ENCODE measurements at regions not wholly inside any gene's neighbourhood (a gene's known extent, or its start where the extent isn't known, plus 50 kb on each side); places are given as distances from the start of the nearest gene placed in this dataset.

DNA sequence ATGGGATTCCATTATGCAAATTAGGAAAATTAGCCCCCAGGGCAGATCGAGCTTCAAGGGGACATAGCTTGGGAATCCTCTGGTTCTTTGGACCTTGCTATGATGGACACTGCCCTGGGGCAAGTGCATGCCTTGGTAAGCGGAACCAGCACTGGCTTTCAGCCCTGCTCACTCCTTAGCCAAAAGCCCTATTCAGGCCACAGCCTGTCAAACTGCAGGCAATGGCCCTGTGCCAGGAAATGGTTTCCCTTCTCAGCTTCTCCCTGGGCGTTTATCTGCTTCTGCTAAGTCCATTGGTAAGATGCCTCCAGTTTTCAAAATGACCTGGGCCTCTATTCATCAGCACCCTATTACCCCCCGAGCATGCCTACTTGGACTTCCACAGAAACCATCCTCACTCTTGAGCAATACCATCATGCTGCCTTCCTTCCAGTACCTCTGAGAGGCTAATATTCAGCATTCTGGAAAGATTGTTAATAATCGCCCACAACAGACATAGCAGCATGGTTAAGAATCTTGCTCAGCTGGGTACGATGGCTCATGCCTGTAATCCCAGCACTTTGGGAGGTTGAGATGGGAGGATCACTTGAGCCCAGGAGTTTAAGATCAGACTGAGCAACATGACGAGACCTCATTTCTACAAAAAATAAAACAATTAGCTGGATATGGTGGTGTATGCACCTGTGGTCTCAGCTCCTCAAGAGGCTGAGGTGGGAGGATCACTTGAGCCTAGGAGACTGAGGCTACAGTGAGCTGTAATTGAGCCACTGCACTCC is 918.6 kb upstream of the AUTS2 start:
- H3K4me1 ChIP-seq: peaks cover 0 to 21% (median 0%) of the 10 kb centered on the region in 3 donors
- intact Hi-C loops (cut with DNase I): no loop called here
- no peak for DNase-seq
- TF ChIP-seq, protein P1, sequence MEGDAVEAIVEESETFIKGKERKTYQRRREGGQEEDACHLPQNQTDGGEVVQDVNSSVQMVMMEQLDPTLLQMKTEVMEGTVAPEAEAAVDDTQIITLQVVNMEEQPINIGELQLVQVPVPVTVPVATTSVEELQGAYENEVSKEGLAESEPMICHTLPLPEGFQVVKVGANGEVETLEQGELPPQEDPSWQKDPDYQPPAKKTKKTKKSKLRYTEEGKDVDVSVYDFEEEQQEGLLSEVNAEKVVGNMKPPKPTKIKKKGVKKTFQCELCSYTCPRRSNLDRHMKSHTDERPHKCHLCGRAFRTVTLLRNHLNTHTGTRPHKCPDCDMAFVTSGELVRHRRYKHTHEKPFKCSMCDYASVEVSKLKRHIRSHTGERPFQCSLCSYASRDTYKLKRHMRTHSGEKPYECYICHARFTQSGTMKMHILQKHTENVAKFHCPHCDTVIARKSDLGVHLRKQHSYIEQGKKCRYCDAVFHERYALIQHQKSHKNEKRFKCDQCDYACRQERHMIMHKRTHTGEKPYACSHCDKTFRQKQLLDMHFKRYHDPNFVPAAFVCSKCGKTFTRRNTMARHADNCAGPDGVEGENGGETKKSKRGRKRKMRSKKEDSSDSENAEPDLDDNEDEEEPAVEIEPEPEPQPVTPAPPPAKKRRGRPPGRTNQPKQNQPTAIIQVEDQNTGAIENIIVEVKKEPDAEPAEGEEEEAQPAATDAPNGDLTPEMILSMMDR (IDR thresholded peaks at IDR 0.05): no peak
- TF ChIP-seq POLR2A (IDR thresholded peaks at IDR 0.05): no peak
- H3K27me3 ChIP-seq: peaks cover 0 to 92% (median 0%) of the 10 kb centered on the region in 4 donors
- 19 to 58% methylated on average over 6 to 7 of the region's 7 CpGs for WGBS, 2 donors
- no peak overlapping the region for H3K27ac ChIP-seq
- H3K9me3 ChIP-seq: peaks cover 0 to 20% (median 3%) of the 10 kb centered on the region in 3 donors
- no peak overlapping the region for H3K4me3 ChIP-seq
- no peaks in the 10 kb centered on the region for H3K36me3 ChIP-seq

DNA sequence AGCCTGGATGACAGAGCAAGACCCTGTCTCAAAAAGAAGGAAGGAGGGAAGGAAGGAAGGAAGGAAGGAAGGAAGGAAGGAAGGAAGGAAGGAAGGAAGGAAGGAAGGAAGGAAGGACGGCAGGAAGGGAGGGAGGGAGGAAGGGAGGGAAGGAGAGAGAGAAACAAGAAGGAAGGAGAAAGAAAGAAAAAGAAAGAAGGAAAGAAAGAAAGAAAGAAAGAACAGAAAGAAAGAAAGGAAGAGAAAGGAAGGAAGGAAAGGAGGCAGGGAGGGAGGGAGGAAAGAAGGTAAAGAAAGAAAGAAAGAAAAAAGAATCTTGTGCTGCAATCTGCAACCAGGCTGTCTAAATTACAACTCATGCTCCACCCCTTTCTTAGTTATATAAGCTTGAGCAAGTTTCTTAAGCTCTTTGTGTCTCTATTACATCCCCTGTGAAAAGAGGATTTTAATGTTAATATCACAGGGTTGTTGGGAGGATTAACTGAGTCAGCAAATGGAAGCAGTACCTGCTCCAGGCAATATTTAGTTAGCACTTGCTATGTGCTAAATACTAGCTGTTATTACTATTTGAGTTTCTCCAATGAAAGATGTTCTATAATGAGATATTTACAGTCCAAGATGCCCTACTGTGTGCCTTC is 917.9 kb upstream of the AUTS2 start:
- TF ChIP-seq, protein P1 (IDR thresholded peaks at IDR 0.05): no peak
- H3K4me3 ChIP-seq: no peak overlapping the region
- peaks cover 0 to 13% (median 5%) of the 10 kb centered on the region in 3 donors for H3K9me3 ChIP-seq
- no peak for DNase-seq
- intact Hi-C loops (cut with DNase I): no loop called here
- 33 to 57% methylated on average over 1 of the region's 1 CpG for WGBS, 2 donors
- peaks cover 0 to 21% (median 0%) of the 10 kb centered on the region in 3 donors for H3K4me1 ChIP-seq
- H3K27me3 ChIP-seq: peaks cover 0 to 92% (median 0%) of the 10 kb centered on the region in 4 donors
- H3K27ac ChIP-seq: no peak overlapping the region
- no peaks in the 10 kb centered on the region for H3K36me3 ChIP-seq

DNA sequence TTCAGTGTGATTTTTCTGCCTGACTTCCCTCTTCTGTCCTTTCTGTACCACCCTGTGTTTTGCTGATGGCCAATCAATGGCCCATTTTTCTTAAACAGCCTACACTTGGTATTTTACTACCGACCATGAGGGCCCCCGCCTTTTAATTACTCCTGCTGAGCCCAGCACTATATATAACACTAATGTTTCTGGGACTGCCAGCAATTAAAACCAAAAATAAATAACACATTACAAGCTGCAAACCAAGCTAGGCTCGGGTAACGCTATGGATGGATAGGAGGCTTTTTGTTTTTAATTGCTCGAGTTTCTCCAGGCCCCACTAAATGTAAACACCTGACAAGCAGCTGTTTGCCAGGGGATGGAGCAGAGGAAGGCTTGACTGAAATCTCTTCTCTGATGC is 915.4 kb upstream of the AUTS2 start:
- 46 to 67% methylated on average over 5 of the region's 5 CpGs for WGBS, 2 donors
- Histone ChIP-seq H3K27ac (no peak overlapping the region), H3K9me3 (peaks cover 0 to 10% (median 5%) of the 10 kb centered on the region in 3 donors), H3K36me3 (no peaks in the 10 kb centered on the region), H3K27me3 (peaks cover 0 to 92% (median 0%) of the 10 kb centered on the region in 4 donors), H3K4me3 (no peak overlapping the region), H3K4me1 (peaks cover 0 to 21% (median 0%) of the 10 kb centered on the region in 3 donors)
- no peak for DNase-seq
- TF ChIP-seq, protein P1 (IDR thresholded peaks at IDR 0.05): no peak
- no peak for TF ChIP-seq POLR2A (IDR thresholded peaks at IDR 0.05)
- intact Hi-C loops (cut with DNase I): no loop called here

DNA sequence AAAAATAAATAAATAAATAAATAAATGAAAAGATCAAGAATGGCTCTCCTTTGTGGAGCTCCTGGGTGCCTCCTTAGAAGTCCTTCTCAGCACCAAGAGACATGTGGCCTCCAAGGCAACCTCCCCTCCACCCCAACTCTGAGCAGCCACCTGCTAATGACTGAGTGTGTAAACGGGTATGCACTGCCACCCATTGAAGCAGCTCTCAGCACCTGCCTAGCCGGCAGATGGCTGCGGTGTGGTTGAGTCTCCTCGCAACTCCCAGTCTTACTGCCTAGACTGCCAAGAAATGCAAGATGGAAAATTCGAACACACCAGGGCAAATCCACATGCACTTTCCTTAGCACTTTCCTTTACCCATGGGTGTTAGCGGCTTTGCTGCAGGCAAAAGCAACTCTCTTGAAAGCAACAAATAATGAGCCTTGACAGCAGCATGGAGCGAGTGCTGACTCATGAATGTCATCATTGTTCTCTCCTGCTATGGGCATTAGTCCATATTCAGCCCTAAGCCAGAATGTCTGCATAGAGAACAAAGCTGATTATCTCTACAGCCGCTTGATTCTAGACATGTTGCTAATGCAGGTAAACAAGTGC is 913.9 kb upstream of the AUTS2 start:
- no peaks in the 10 kb centered on the region for H3K36me3 ChIP-seq
- TF ChIP-seq POLR2A (IDR thresholded peaks at IDR 0.05): no peak
- TF ChIP-seq, protein P1 (IDR thresholded peaks at IDR 0.05): no peak
- H3K27me3 ChIP-seq: peaks cover 0 to 84% (median 0%) of the 10 kb centered on the region in 4 donors
- DNase-seq: no peak
- H3K9me3 ChIP-seq: peaks cover 0 to 10% (median 5%) of the 10 kb centered on the region in 3 donors
- intact Hi-C loops (cut with DNase I): no loop called here
- WGBS, 2 donors: 25 to 40% methylated on average over 4 to 7 of the region's 8 CpGs
- H3K27ac ChIP-seq: no peak overlapping the region
- H3K4me3 ChIP-seq: no peak overlapping the region
- H3K4me1 ChIP-seq: peaks cover 0 to 27% (median 0%) of the 10 kb centered on the region in 3 donors

DNA sequence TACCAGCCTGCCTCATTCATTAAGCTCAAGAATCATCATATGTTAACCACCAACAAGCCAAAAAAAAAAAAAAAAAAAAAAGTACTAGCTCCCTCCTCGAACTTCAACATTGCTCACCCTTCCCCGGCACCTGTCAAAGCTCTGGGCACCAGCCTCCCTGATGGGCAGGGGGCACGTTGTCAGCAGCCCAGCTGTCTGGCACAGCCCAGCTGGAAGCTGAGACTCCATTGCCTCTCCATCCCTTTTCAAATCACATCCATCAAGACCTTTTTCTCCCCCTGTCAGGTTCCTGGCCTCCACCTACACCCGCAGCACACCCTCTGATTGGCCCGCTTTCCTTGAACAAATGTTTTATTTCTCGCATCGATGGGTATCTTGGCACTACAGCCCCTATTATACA is 913.3 kb upstream of the AUTS2 start:
- Histone ChIP-seq H3K27me3 (peaks cover 0 to 80% (median 0%) of the 10 kb centered on the region in 4 donors), H3K36me3 (no peaks in the 10 kb centered on the region), H3K9me3 (peaks cover 0 to 10% (median 5%) of the 10 kb centered on the region in 3 donors), H3K4me3 (no peak overlapping the region), H3K27ac (no peak overlapping the region), H3K4me1 (peaks cover 0 to 22% (median 0%) of the 10 kb centered on the region in 3 donors)
- WGBS, 2 donors: 68 to 76% methylated on average over 7 of the region's 7 CpGs
- DNase-seq: no peak
- intact Hi-C loops (cut with DNase I): no loop called here
- TF ChIP-seq, protein P1 (IDR thresholded peaks at IDR 0.05): no peak
- no peak for TF ChIP-seq POLR2A (IDR thresholded peaks at IDR 0.05)
